GM18867 (cell line): ENCODE measurements at regions not wholly inside any gene's neighbourhood (a gene's known extent, or its start where the extent isn't known, plus 50 kb on each side); places are given as distances from the start of the nearest gene placed in this dataset.
"Not testable (repeated sequence)": the region's sequence is repeated elsewhere in the genome, so short reads cannot be mapped to it uniquely, and the experiment has no call there.

ENCODE experiments used
- ATAC-seq: cut with Tn5 transposase; IDR thresholded peaks from one replicate; pipeline ENCODE4 v1.9.1; 2021; ENCODE audit warnings: mild to moderate bottlenecking, moderate library complexity; ENCODE audit not compliant: unreplicated experiment

DNA sequence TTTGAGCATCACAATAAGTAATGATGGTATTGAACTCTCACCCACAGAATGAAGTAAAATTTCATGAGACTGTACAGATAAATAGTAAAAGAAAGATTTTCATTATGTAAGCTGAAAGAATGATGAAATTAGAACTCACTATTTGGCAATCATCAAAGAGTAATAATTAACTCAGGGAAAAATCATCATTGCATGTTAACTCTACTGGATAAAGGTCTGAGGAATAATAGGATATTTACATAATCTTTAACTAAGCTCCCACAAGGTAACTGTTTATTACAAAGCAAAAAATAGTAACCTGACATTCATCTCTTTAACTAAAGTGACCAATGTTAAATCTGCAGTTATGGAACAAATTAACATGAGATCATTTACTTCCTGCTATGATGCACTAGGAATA is 739.9 kb downstream of the FAM181B start:
- no peak for ATAC-seq

GRCh38 chr11:81990659-81991443 is 742.8 kb downstream of the FAM181B start:
- ATAC-seq = no peak

DNA sequence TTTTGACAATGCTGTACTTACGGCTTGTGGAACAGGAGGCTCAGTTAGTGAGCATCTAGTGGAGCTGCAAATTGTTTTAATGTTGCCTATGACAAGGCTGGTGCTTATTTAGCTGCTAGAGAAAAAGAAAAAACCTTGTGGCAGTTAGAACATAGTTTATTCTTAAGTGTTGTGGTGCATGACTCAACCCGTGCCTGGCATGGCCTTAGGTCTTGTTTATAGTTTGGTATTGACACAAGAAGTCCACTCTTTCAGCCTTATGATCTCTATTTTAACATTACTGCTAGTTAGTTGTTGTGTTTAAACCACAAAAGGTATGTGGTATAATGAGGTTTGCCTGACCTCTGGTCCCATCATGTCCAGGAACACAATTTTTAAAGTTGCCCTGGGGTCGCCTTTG is 744.6 kb downstream of the FAM181B start:
- no peak for ATAC-seq

DNA sequence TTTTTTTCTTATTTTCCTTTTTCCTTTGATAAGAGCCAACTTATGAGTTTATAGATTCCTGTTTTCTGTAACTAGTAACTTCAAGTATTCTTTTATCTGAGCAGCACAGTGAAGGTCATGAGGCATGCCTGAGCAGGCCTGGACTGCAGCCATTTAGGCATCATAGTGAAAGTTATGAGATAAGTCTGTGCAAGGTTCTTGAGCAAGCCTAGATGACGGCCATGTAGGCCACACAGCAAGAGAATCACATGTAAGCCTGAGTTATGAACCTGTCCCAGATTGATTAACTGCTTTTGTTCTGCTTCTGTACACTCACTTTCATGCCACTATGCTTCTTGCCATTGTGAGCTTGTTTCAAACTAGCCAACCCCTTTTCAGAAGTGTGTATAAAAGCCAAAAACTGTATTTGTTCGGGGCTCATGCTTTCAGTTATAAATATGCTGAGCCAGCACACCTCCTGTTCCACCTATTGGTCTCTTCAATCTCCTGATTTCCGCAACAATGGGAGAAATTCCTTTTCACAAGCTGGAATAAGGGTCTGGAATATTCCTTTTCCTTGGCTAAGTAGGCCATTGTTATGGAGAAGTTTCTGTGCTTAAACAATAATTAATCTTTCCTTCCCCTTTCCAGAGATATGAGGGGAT is 745.7 kb downstream of the FAM181B start:
- ATAC-seq = peak; percentile 95

- no peak for ATAC-seq
These were observed 747.0 kb downstream of the FAM181B start for GRCh38 chr11:81986556-81987161.

DNA sequence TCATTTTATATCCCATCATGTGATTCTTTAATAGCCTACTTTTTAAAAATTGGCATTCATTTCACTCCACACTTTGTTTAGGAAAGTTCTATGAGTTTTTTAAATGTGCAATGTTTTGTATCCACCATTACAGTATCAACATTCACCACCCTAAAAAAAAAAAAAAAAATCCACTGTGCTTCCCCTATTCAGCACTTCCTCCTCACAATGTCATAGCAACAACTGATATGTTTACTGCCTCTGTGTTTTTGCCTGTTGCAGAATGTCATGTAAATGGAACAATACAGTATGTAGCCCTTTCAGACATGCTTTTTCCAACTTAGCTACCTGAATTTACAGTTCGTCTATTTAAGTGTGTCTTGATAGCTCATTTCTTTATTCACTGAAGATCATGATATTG is 754.2 kb downstream of the FAM181B start:
- ATAC-seq = no peak

- ATAC-seq = no peak
These were observed 758.3 kb downstream of the FAM181B start for GRCh38 chr11:81975261-81975900.

DNA sequence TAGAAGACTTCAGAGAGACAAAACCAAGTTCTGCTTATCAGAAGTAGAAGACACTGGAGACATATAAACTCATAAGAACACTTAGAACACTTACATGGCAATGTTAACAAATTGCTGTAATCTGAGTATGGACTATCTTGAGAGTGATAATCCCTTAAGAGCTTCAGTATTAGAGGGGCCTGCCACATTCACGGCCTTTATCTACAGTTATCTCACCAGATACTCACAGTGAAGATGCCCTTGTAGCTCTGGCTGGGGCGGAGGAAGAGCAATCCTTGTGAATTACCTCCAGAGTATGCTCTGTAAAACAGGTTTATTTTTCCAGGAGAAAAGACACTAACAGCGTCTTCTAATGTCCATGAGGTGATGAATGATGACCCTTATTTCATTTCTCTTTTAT is 762.8 kb downstream of the FAM181B start:
- ATAC-seq = no peak

GRCh38 chr11:81967242-81967641 is 766.4 kb downstream of the FAM181B start:
- ATAC-seq = no peak

- ATAC-seq = no peak
These were observed 767.3 kb downstream of the FAM181B start for GRCh38 chr11:81966340-81966739.

- ATAC-seq = peak; percentile 74
These were observed 770.6 kb downstream of the FAM181B start for GRCh38 chr11:81963018-81963417.

- no peak for ATAC-seq
These were observed 773.2 kb downstream of the FAM181B start for GRCh38 chr11:81960443-81960842.

DNA sequence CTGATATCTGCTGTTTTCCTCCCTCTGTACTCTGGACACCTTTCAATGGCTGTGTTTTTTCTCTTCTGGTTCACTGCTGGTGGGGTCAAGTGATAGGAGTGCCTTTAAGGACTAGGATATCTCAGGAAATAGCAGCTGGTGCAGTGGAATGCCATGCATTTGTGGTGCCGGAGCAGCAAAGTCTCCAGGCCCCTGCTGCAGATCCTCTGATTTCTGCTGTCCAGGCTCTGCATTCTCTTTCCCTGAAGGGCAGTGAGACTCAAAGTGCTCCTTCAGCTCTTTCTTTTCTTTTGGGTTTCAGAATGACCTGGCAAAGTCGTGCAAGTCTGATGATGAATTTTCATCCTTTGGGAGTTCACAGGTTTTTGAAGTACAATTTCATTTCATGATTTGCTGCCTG is 774.3 kb downstream of the FAM181B start:
- ATAC-seq = no peak

DNA sequence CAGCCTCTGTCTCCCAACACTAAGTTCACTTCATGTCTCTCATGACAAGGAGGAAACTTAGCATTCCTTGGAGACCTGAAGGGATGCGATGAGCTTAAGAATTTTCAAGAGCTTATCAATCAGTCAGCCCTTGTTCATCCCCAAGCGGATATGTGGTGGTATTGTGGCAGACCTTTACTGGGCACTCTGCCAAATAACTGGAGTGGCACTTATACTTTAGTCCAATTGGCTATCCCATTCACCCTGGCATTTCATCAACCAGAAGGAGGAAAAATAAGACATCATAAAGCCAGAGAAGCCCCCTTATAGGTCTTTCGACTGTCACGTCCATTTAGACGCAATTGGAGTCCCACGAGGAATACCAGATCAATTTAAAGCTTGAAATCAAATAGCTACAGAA is 779.4 kb downstream of the FAM181B start:
- ATAC-seq = not testable (repeated sequence)

DNA sequence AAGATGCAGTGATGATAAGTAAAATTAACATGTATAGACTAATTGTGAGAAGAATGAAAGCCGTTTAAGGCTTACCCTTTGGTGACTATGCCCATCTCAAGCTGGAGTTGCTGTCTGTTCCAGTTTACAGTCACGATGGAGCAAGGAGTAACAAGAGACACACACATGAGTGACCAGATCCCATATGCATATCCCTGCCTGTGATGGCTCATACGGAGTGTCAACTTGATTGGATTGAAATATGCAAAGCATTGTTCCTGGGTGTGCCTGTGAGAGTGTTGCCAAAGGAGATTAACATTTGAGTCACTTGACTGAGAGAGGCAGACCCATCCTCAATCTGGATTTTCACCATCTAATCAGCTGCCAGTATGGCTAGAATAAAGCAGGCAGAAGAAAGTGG is 786.8 kb downstream of the FAM181B start:
- ATAC-seq = no peak

DNA sequence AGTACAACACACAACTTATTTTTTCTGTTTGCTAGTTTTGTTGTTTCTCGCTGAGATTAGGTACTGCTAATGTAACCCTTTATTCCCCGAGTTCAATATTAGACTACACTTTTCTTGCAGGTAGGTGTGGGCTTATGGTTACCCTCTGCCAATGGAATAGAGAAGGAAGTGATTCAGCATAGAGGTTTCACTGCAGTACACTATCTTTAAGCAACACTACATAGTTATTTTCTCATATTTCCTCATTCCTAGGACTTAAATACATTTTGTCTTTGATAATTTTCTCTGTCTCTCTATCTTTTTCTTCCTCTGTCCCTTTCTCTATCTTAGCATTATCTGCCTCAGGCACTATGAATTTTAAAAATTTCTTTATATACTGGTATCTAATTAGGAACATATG is 791.0 kb downstream of the FAM181B start:
- ATAC-seq = no peak

- no peak for ATAC-seq
These were observed 791.7 kb downstream of the FAM181B start for GRCh38 chr11:81941998-81942397.

GRCh38 chr11:81932303-81932702 is 801.4 kb downstream of the FAM181B start:
- ATAC-seq = no peak

DNA sequence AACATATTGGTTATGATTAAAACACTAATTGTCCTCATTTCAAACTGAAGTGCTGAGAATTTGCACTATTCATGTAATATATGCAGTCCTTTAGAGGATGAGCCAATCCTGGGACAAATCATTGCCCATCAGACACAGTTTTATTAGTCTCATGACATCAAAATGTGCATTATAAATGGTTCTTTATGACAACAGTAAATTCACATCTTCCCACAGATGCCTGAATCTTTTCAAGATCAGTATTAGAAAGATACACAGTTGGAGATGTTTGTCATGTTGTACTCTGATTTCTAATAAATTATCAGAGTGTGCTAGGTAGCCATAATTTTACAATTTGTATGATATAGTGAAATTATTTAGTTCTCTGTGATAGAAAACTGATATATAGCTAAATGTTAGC is 813.5 kb downstream of the FAM181B start:
- no peak for ATAC-seq

GRCh38 chr11:81916451-81916850 is 817.2 kb downstream of the FAM181B start:
- no peak for ATAC-seq

- ATAC-seq = no peak
These were observed 818.6 kb downstream of the FAM181B start for GRCh38 chr11:81915045-81915444.

GRCh38 chr11:81913793-81914192 is 819.9 kb downstream of the FAM181B start:
- ATAC-seq = peak; percentile 89
